ENCODE measurements at regions not wholly inside any gene's neighbourhood (a gene's known extent, or its start where the extent isn't known, plus 50 kb on each side); places are given as distances from the start of the nearest gene placed in this dataset.

DNA sequence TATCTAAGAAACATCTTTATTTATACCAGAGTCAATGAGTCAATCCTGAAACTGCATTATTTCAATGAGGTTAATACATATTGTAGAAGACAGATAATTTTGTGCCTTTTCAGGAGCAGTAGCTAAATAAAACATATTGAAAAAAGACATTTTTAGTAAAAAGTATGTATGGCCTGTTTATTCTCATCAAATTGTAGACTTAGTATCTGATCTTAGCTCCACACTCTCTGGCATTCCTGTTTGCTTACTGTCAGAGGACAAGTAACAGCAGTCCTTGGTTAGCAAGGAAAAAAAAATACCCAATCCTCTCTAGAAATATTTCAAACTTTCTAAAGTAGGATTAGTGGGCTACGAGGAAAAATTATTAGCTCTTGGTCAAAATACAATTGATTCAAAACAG lies 50.5 kb upstream of the GUCY1A1 start:
- CTCF ChIA-PET: interaction anchor here (0.7 kb wide), 1 partner anchor 679 kb away, joined by 3 read pairs; no protein-coding TSS in a partner anchor

DNA sequence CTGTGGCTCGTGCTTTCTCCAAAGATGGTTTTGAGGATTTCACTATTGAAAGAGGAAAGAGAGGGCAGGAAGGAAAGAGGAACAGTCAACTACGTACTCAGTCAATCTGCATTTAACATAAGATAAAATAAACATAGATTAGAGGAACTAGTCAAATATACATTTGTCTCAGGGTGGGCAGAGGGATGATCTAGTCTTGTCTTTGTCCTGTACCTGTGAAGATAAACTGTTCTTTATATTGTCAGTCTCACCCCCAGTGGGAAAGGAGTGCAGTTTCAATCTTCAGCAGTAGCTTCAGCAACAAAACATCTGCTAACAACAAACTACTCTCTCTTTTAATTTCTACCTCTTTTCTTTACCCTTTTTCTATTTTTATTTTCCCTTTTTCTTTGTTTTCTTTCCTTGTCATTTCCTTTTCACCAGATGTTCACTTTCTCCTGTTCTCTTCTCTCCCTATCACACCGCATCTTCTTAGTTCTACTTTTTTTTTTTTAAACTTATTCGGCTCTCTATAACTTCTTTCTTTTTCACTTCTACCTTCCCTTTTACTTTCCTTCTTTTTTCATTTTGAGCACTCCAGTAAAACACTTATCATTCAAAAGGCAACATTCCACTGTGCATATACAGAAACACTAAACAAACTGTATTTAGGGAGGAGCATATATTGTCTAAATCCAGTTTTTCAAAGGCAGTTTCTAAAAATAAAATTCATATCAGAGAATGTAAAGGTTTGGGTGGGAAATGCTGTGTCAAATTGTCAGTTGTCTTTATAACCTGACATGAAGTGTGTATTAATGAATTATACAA lies 51.4 kb upstream of the GUCY1A1 start:
- ChIA-PET CTCF (interaction anchor here (0.7 kb wide), 1 partner anchor 96 kb away, joined by 3 read pairs; no protein-coding TSS in a partner anchor), POLR2A (no interaction called here)
- Histone ChIP-seq H3K27ac (ENCODE audit: extremely low read depth, low read depth, low read length) (no peak overlapping the region), H3K9me3 (ENCODE audit: control insufficient read depth, insufficient read depth, low read depth, low read length) (no peaks in the 10 kb centered on the region), H3K4me3 (ENCODE audit: low read depth, low read length) (no peak overlapping the region), H3K36me3 (ENCODE audit: control insufficient read depth in 2 of 2, insufficient read depth in 1 of 2, low read length in 2 of 2) (no peaks in the 10 kb centered on the region), H3K4me1 (ENCODE audit: control insufficient read depth, insufficient read depth, low read length) (no peaks in the 10 kb centered on the region)
- TF ChIP-seq ZNF211 (tag by site-specific recombination; IDR thresholded peaks at IDR 0.05; ENCODE audit: low read depth): no peak
- TF ChIP-seq PRDM1 (tag by site-specific recombination; IDR thresholded peaks at IDR 0.05): peak; percentile 96

More for the DNA sequence above, 50.5 kb upstream of the GUCY1A1 start:
- POLR2A ChIA-PET: no interaction called here
- Histone ChIP-seq H3K4me3 (ENCODE audit: low read depth, low read length) (no peak overlapping the region), H3K9me3 (ENCODE audit: control insufficient read depth, insufficient read depth, low read depth, low read length) (no peaks in the 10 kb centered on the region), H3K27ac (ENCODE audit: extremely low read depth, low read depth, low read length) (no peak overlapping the region), H3K4me1 (ENCODE audit: control insufficient read depth, insufficient read depth, low read length) (no peaks in the 10 kb centered on the region), H3K36me3 (ENCODE audit: control insufficient read depth in 2 of 2, insufficient read depth in 1 of 2, low read length in 2 of 2) (no peaks in the 10 kb centered on the region)
- TF ChIP-seq ZFHX2 (tag by site-specific recombination; conservative IDR thresholded peaks at IDR 0.05) (no peak), BCL11A (tag by site-specific recombination; IDR thresholded peaks at IDR 0.05; ENCODE audit: low read depth) (no peak), SALL2 (tag by site-specific recombination; IDR thresholded peaks at IDR 0.05; ENCODE audit: borderline replicate concordance) (no peak), ZNF112 (tag by site-specific recombination; IDR thresholded peaks at IDR 0.05) (no peak), ZNF175 (tag by site-specific recombination; IDR thresholded peaks at IDR 0.05) (no peak), ZNF777 (tag by site-specific recombination; IDR thresholded peaks at IDR 0.05; ENCODE audit: borderline replicate concordance) (no peak), ZNF670 (tag by site-specific recombination; IDR thresholded peaks at IDR 0.05; ENCODE audit: low read depth) (no peak), KLF1 (tag by site-specific recombination; IDR thresholded peaks at IDR 0.05) (no peak), ZNF624 (tag by site-specific recombination; IDR thresholded peaks at IDR 0.05) (no peak), ZNF138 (tag by site-specific recombination; IDR thresholded peaks at IDR 0.05; ENCODE audit: borderline replicate concordance) (no peak), ZFP3 (tag by site-specific recombination; IDR thresholded peaks at IDR 0.05; ENCODE audit: low read depth) (no peak), ZIC2 (tag by site-specific recombination; IDR thresholded peaks at IDR 0.05) (no peak), ZBTB48 (tag by site-specific recombination; IDR thresholded peaks at IDR 0.05) (no peak), ZNF571 (tag by site-specific recombination; IDR thresholded peaks at IDR 0.05) (no peak), ZNF621 (tag by site-specific recombination; IDR thresholded peaks at IDR 0.05) (no peak), ZNF341 (tag by site-specific recombination; IDR thresholded peaks at IDR 0.05; ENCODE audit: low read depth) (no peak)

DNA sequence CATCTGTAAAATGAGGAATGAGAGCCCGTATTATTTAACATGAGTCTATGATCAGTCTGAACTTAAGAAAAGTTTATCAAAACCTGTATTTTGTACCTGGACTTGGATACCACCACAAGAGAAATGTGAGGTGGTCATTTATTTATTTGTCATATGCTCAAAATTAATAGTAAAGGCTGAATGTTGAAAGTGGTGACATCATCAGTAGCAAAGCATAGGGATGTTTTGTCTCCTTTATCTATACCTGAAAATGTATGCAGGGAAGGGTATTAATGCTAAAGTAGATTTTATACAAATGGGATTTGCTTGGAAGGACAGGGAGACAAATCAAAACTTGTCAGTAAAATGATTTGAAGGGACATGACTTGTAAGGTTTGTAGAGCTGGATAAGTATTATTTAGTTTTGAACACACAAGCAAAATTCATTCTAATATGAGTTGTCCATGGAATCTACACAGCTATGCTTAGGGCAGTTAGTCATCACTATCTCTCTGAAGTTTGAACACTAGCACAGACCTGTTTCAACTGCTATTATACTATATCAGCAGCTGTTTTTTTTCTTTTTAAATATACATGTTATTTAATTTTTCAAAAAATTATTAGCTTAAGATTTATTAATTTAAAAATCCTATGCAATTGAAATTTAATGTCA lies 52.4 kb upstream of the GUCY1A1 start:
- CTCF ChIA-PET: no interaction called here
- H3K4me1 ChIP-seq (ENCODE audit: control insufficient read depth, insufficient read depth, low read length): no peaks in the 10 kb centered on the region
- TF ChIP-seq, protein P1, sequence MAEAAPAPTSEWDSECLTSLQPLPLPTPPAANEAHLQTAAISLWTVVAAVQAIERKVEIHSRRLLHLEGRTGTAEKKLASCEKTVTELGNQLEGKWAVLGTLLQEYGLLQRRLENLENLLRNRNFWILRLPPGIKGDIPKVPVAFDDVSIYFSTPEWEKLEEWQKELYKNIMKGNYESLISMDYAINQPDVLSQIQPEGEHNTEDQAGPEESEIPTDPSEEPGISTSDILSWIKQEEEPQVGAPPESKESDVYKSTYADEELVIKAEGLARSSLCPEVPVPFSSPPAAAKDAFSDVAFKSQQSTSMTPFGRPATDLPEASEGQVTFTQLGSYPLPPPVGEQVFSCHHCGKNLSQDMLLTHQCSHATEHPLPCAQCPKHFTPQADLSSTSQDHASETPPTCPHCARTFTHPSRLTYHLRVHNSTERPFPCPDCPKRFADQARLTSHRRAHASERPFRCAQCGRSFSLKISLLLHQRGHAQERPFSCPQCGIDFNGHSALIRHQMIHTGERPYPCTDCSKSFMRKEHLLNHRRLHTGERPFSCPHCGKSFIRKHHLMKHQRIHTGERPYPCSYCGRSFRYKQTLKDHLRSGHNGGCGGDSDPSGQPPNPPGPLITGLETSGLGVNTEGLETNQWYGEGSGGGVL (tag by site-specific recombination; IDR thresholded peaks at IDR 0.05): no peak
- TF ChIP-seq, protein P2, sequence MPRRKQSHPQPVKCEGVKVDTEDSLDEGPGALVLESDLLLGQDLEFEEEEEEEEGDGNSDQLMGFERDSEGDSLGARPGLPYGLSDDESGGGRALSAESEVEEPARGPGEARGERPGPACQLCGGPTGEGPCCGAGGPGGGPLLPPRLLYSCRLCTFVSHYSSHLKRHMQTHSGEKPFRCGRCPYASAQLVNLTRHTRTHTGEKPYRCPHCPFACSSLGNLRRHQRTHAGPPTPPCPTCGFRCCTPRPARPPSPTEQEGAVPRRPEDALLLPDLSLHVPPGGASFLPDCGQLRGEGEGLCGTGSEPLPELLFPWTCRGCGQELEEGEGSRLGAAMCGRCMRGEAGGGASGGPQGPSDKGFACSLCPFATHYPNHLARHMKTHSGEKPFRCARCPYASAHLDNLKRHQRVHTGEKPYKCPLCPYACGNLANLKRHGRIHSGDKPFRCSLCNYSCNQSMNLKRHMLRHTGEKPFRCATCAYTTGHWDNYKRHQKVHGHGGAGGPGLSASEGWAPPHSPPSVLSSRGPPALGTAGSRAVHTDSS (tag by site-specific recombination; IDR thresholded peaks at IDR 0.05): no peak
- no peak for TF ChIP-seq ZNF558 (tag by site-specific recombination; IDR thresholded peaks at IDR 0.05)
- TF ChIP-seq, protein P3, sequence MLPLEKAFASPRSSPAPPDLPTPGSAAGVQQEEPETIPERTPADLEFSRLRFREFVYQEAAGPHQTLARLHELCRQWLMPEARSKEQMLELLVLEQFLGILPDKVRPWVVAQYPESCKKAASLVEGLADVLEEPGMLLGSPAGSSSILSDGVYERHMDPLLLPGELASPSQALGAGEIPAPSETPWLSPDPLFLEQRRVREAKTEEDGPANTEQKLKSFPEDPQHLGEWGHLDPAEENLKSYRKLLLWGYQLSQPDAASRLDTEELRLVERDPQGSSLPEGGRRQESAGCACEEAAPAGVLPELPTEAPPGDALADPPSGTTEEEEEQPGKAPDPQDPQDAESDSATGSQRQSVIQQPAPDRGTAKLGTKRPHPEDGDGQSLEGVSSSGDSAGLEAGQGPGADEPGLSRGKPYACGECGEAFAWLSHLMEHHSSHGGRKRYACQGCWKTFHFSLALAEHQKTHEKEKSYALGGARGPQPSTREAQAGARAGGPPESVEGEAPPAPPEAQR (tag by site-specific recombination; IDR thresholded peaks at IDR 0.05): no peak
- TF ChIP-seq RBAK (tag by site-specific recombination; IDR thresholded peaks at IDR 0.05): no peak
- TF ChIP-seq, protein P4, sequence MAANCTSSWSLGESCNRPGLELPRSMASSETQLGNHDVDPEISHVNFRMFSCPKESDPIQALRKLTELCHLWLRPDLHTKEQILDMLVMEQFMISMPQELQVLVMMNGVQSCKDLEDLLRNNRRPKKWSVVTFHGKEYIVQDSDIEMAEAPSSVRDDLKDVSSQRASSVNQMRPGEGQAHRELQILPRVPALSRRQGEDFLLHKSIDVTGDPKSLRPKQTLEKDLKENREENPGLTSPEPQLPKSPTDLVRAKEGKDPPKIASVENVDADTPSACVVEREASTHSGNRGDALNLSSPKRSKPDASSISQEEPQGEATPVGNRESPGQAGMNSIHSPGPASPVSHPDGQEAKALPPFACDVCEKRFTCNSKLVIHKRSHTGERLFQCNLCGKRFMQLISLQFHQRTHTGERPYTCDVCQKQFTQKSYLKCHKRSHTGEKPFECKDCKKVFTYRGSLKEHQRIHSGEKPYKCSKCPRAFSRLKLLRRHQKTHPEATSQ (tag by site-specific recombination; IDR thresholded peaks at IDR 0.05): no peak
- TF ChIP-seq BCL11A (tag by site-specific recombination; IDR thresholded peaks at IDR 0.05; ENCODE audit: low read depth): no peak

More for the DNA sequence above, 52.4 kb upstream of the GUCY1A1 start:
- Histone ChIP-seq H3K9me3 (ENCODE audit: control insufficient read depth, insufficient read depth, low read depth, low read length) (no peaks in the 10 kb centered on the region), H3K4me3 (ENCODE audit: low read depth, low read length) (no peak overlapping the region), H3K27ac (ENCODE audit: extremely low read depth, low read depth, low read length) (no peak overlapping the region), H3K36me3 (ENCODE audit: control insufficient read depth in 2 of 2, insufficient read depth in 1 of 2, low read length in 2 of 2) (no peaks in the 10 kb centered on the region)
- POLR2A ChIA-PET: no interaction called here

Data from HEK293 (cell line).